ENCODE measurements at regions not wholly inside any gene's neighbourhood (a gene's known extent, or its start where the extent isn't known, plus 50 kb on each side); places are given as distances from the start of the nearest gene placed in this dataset.

DNA sequence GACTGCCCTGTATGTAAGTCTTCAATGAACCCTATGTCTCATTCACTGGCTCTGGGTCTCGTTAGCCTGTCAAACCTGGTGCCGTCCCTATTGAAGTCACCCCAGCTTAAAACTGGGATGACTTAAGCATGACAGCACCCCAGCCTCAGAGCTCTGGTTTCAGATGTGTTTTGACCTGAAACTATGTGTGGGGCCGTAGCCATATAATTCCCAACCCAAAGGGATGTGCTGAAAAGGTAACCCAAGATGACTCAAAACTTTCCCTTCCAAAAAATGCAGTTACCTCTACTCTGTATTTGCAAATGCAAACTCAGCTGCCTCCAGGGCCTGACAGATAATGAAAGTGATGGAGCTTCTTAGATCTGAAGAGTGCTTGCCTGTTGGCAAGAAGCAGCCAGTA lies 478.3 kb upstream of the ERCC4 start (continued):
- TF ChIP-seq CHD2 (IDR thresholded peaks at IDR 0.05; ENCODE audit: borderline replicate concordance, low read depth, low read length) = no peak
- TF ChIP-seq, protein P1, sequence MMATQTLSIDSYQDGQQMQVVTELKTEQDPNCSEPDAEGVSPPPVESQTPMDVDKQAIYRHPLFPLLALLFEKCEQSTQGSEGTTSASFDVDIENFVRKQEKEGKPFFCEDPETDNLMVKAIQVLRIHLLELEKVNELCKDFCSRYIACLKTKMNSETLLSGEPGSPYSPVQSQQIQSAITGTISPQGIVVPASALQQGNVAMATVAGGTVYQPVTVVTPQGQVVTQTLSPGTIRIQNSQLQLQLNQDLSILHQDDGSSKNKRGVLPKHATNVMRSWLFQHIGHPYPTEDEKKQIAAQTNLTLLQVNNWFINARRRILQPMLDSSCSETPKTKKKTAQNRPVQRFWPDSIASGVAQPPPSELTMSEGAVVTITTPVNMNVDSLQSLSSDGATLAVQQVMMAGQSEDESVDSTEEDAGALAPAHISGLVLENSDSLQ (IDR thresholded peaks at IDR 0.05) = peak; percentile 33; the same call in 1 of the 2 replicates
- TF ChIP-seq CUX1 (IDR thresholded peaks at IDR 0.05; ENCODE audit: insufficient replicate concordance, low read depth, low read length) = no peak
- TF ChIP-seq ZNF217 (IDR thresholded peaks at IDR 0.05) = no peak
- TF ChIP-seq PAX5 (IDR thresholded peaks at IDR 0.05; ENCODE audit: borderline replicate concordance, low read depth, low read length) = peak; percentile 10; the same call in 1 of the 2 replicates
- TF ChIP-seq, protein P2, sequence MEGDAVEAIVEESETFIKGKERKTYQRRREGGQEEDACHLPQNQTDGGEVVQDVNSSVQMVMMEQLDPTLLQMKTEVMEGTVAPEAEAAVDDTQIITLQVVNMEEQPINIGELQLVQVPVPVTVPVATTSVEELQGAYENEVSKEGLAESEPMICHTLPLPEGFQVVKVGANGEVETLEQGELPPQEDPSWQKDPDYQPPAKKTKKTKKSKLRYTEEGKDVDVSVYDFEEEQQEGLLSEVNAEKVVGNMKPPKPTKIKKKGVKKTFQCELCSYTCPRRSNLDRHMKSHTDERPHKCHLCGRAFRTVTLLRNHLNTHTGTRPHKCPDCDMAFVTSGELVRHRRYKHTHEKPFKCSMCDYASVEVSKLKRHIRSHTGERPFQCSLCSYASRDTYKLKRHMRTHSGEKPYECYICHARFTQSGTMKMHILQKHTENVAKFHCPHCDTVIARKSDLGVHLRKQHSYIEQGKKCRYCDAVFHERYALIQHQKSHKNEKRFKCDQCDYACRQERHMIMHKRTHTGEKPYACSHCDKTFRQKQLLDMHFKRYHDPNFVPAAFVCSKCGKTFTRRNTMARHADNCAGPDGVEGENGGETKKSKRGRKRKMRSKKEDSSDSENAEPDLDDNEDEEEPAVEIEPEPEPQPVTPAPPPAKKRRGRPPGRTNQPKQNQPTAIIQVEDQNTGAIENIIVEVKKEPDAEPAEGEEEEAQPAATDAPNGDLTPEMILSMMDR (IDR thresholded peaks at IDR 0.05 in 2 of 3, conservative IDR thresholded peaks at IDR 0.05 in 1 of 3; ENCODE audit: control insufficient read depth in 2 of 3, extremely low read depth in 1 of 3, insufficient read depth in 1 of 3, low read depth in 3 of 3, low read length in 3 of 3) = no peak
- TF ChIP-seq TCF3 (IDR thresholded peaks at IDR 0.05; ENCODE audit: borderline replicate concordance, insufficient read depth, low read depth, low read length) = no peak
- no peak for TF ChIP-seq NFYB (IDR thresholded peaks at IDR 0.05; ENCODE audit: insufficient read depth, low read depth, low read length)
- TF ChIP-seq BMI1 (IDR thresholded peaks at IDR 0.05; ENCODE audit: borderline replicate concordance) = no peak; the same call in 1 of the 2 replicates
- no peak for TF ChIP-seq PML (IDR thresholded peaks at IDR 0.05; ENCODE audit: low read length)
- no peak for TF ChIP-seq HCFC1 (IDR thresholded peaks at IDR 0.05; ENCODE audit: low read length)
- TF ChIP-seq, protein P3, sequence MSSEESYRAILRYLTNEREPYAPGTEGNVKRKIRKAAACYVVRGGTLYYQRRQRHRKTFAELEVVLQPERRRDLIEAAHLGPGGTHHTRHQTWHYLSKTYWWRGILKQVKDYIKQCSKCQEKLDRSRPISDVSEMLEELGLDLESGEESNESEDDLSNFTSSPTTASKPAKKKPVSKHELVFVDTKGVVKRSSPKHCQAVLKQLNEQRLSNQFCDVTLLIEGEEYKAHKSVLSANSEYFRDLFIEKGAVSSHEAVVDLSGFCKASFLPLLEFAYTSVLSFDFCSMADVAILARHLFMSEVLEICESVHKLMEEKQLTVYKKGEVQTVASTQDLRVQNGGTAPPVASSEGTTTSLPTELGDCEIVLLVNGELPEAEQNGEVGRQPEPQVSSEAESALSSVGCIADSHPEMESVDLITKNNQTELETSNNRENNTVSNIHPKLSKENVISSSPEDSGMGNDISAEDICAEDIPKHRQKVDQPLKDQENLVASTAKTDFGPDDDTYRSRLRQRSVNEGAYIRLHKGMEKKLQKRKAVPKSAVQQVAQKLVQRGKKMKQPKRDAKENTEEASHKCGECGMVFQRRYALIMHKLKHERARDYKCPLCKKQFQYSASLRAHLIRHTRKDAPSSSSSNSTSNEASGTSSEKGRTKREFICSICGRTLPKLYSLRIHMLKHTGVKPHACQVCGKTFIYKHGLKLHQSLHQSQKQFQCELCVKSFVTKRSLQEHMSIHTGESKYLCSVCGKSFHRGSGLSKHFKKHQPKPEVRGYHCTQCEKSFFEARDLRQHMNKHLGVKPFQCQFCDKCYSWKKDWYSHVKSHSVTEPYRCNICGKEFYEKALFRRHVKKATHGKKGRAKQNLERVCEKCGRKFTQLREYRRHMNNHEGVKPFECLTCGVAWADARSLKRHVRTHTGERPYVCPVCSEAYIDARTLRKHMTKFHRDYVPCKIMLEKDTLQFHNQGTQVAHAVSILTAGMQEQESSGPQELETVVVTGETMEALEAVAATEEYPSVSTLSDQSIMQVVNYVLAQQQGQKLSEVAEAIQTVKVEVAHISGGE (CRISPR knock-in tag; IDR thresholded peaks at IDR 0.05) = no peak
- no peak for TF ChIP-seq HDAC2 (IDR thresholded peaks at IDR 0.05)
- no peak for TF ChIP-seq NR2C1 (IDR thresholded peaks at IDR 0.05)
- TF ChIP-seq, protein P4, sequence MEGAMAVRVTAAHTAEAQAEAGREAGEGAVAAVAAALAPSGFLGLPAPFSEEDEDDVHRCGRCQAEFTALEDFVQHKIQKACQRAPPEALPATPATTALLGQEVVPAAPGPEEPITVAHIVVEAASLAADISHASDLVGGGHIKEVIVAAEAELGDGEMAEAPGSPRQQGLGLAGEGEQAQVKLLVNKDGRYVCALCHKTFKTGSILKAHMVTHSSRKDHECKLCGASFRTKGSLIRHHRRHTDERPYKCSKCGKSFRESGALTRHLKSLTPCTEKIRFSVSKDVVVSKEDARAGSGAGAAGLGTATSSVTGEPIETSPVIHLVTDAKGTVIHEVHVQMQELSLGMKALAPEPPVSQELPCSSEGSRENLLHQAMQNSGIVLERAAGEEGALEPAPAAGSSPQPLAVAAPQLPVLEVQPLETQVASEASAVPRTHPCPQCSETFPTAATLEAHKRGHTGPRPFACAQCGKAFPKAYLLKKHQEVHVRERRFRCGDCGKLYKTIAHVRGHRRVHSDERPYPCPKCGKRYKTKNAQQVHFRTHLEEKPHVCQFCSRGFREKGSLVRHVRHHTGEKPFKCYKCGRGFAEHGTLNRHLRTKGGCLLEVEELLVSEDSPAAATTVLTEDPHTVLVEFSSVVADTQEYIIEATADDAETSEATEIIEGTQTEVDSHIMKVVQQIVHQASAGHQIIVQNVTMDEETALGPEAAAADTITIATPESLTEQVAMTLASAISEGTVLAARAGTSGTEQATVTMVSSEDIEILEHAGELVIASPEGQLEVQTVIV (IDR thresholded peaks at IDR 0.05; ENCODE audit: borderline replicate concordance, partially characterized antibody) = no peak
- no peak for TF ChIP-seq BACH1 (IDR thresholded peaks at IDR 0.05; ENCODE audit: borderline replicate concordance)
